ENCODE measurements at regions not wholly inside any gene's neighbourhood (a gene's known extent, or its start where the extent isn't known, plus 50 kb on each side); places are given as distances from the start of the nearest gene placed in this dataset.
A peak's percentile ranks its signal among the peaks of the same experiment; 100 is the strongest.

GRCh38 chr2:51324051-51324450, 292.1 kb upstream of the NRXN1 start:
- ChIA-PET POLR2A (ENCODE audit: low non-redundant PET) (no interaction called here), CTCF (no interaction called here)
- Histone ChIP-seq H3K4me3 (ENCODE audit: low read depth, low read length, poor library complexity, severe bottlenecking) (no peak overlapping the region), H3K27me3 (replicated peaks; ENCODE audit: insufficient read depth, low read depth, low read length, poor library complexity) (no peaks in the 10 kb centered on the region), H3K27ac (ENCODE audit: low read depth, low read length, poor library complexity, severe bottlenecking) (no peak overlapping the region), H3K9me3 (ENCODE audit: low read depth, low read length, poor library complexity, severe bottlenecking) (no peaks in the 10 kb centered on the region), H3K4me1 (ENCODE audit: insufficient read depth, low read length, poor library complexity, severe bottlenecking) (no peaks in the 10 kb centered on the region), H3K36me3 (ENCODE audit: insufficient read depth, low read length, poor library complexity, severe bottlenecking) (no peaks in the 10 kb centered on the region)
- peak; percentile 17 for DNase-seq (ENCODE audit: low spot score)
- TF ChIP-seq EZH2 (IDR thresholded peaks at IDR 0.05; ENCODE audit: borderline replicate concordance, low read depth, low read length, poor library complexity, severe bottlenecking): no peak
- intact Hi-C loops (cut with micrococcal nuclease; ENCODE audit: unreplicated experiment): no loop called here
- BruUV-seq (replicated peaks): no TSS peak

- TF ChIP-seq CTCF (conservative IDR thresholded peaks at IDR 0.05; ENCODE audit: low read depth, low read length) (no peak), EZH2 (IDR thresholded peaks at IDR 0.05; ENCODE audit: borderline replicate concordance, low read depth, low read length, poor library complexity, severe bottlenecking) (no peak)
- no peaks in the 10 kb centered on the region for H3K27me3 ChIP-seq (replicated peaks; ENCODE audit: insufficient read depth, low read depth, low read length, poor library complexity)
- intact Hi-C loops (cut with micrococcal nuclease; ENCODE audit: unreplicated experiment): no loop called here
- no TSS peak for BruUV-seq (replicated peaks)
- H3K9me3 ChIP-seq (ENCODE audit: low read depth, low read length, poor library complexity, severe bottlenecking): no peaks in the 10 kb centered on the region
- ChIA-PET POLR2A (ENCODE audit: low non-redundant PET) (no interaction called here), CTCF (no interaction called here)
- DNase-seq (ENCODE audit: low spot score): no peak
- H3K4me3 ChIP-seq (ENCODE audit: low read depth, low read length, poor library complexity, severe bottlenecking): no peak overlapping the region
- no peak overlapping the region for H3K27ac ChIP-seq (ENCODE audit: low read depth, low read length, poor library complexity, severe bottlenecking)
- H3K36me3 ChIP-seq (ENCODE audit: insufficient read depth, low read length, poor library complexity, severe bottlenecking): no peaks in the 10 kb centered on the region
- H3K4me1 ChIP-seq (ENCODE audit: insufficient read depth, low read length, poor library complexity, severe bottlenecking): no peaks in the 10 kb centered on the region
These were observed 290.7 kb upstream of the NRXN1 start for GRCh38 chr2:51322613-51323012.

GRCh38 chr2:51304311-51304710, 272.4 kb upstream of the NRXN1 start:
- no peaks in the 10 kb centered on the region for H3K36me3 ChIP-seq (ENCODE audit: insufficient read depth, low read length, poor library complexity, severe bottlenecking)
- intact Hi-C loops (cut with micrococcal nuclease; ENCODE audit: unreplicated experiment): no loop called here
- POLR2A ChIA-PET (ENCODE audit: low non-redundant PET): no interaction called here
- TF ChIP-seq CTCF (conservative IDR thresholded peaks at IDR 0.05; ENCODE audit: low read depth, low read length): no peak
- H3K4me3 ChIP-seq (ENCODE audit: low read depth, low read length, poor library complexity, severe bottlenecking): no peak overlapping the region
- no peaks in the 10 kb centered on the region for H3K4me1 ChIP-seq (ENCODE audit: insufficient read depth, low read length, poor library complexity, severe bottlenecking)
- H3K27ac ChIP-seq (ENCODE audit: low read depth, low read length, poor library complexity, severe bottlenecking): no peak overlapping the region
- BruUV-seq (replicated peaks): no TSS peak
- peaks cover 5% of the 10 kb centered on the region for H3K27me3 ChIP-seq (replicated peaks; ENCODE audit: insufficient read depth, low read depth, low read length, poor library complexity)
- CTCF ChIA-PET: no interaction called here
- no peaks in the 10 kb centered on the region for H3K9me3 ChIP-seq (ENCODE audit: low read depth, low read length, poor library complexity, severe bottlenecking)
- DNase-seq (ENCODE audit: low spot score): no peak

GRCh38 chr2:51301381-51301780, 269.4 kb upstream of the NRXN1 start:
- BruUV-seq (replicated peaks): no TSS peak

More at GRCh38 chr2:51301381-51301780, 269.4 kb upstream of the NRXN1 start:
- no peak overlapping the region for H3K4me3 ChIP-seq (ENCODE audit: low read depth, low read length, poor library complexity, severe bottlenecking)
- H3K9me3 ChIP-seq (ENCODE audit: low read depth, low read length, poor library complexity, severe bottlenecking): no peaks in the 10 kb centered on the region
- no peaks in the 10 kb centered on the region for H3K4me1 ChIP-seq (ENCODE audit: insufficient read depth, low read length, poor library complexity, severe bottlenecking)
- DNase-seq (ENCODE audit: low spot score): no peak
- peaks cover 16% of the 10 kb centered on the region for H3K27me3 ChIP-seq (replicated peaks; ENCODE audit: insufficient read depth, low read depth, low read length, poor library complexity)
- TF ChIP-seq CTCF (conservative IDR thresholded peaks at IDR 0.05; ENCODE audit: low read depth, low read length) (no peak), EZH2 (IDR thresholded peaks at IDR 0.05; ENCODE audit: borderline replicate concordance, low read depth, low read length, poor library complexity, severe bottlenecking) (no peak)
- CTCF ChIA-PET: no interaction called here
- H3K27ac ChIP-seq (ENCODE audit: low read depth, low read length, poor library complexity, severe bottlenecking): no peak overlapping the region
- intact Hi-C loops (cut with micrococcal nuclease; ENCODE audit: unreplicated experiment): no loop called here
- POLR2A ChIA-PET (ENCODE audit: low non-redundant PET): no interaction called here
- H3K36me3 ChIP-seq (ENCODE audit: insufficient read depth, low read length, poor library complexity, severe bottlenecking): no peaks in the 10 kb centered on the region
